ENCODE measurements at regions not wholly inside any gene's neighbourhood (a gene's known extent, or its start where the extent isn't known, plus 50 kb on each side); places are given as distances from the start of the nearest gene placed in this dataset.

GRCh38 chr17:37840576-37840975 lies 83.6 kb upstream of the TBC1D3K start:
- Histone ChIP-seq H3K36me3 (ENCODE audit: control insufficient read depth, insufficient read depth, low read length) (no peaks in the 10 kb centered on the region), H3K4me1 (ENCODE audit: control insufficient read depth, insufficient read depth, low read length) (no peaks in the 10 kb centered on the region), H3K4me3 (ENCODE audit: low read depth, low read length) (no peak overlapping the region), H3K9me3 (ENCODE audit: control insufficient read depth, insufficient read depth, low read length) (no peaks in the 10 kb centered on the region), H3K9ac (ENCODE audit: low read depth, low read length) (no peak overlapping the region), H3K27ac (ENCODE audit: low read depth, low read length) (no peak overlapping the region), H3K27me3 (ENCODE audit: control insufficient read depth, insufficient read depth, low read length) (no peaks in the 10 kb centered on the region)

GRCh38 chr17:37839196-37839978 lies 84.8 kb upstream of the TBC1D3K start:
- H3K27ac ChIP-seq (ENCODE audit: low read depth, low read length), result no peak overlapping the region
- no peaks in the 10 kb centered on the region for H3K9me3 ChIP-seq (ENCODE audit: control insufficient read depth, insufficient read depth, low read length)
- no peak overlapping the region for H3K9ac ChIP-seq (ENCODE audit: low read depth, low read length)
- H3K4me3 ChIP-seq (ENCODE audit: low read depth, low read length), result no peak overlapping the region
- no peaks in the 10 kb centered on the region for H3K36me3 ChIP-seq (ENCODE audit: control insufficient read depth, insufficient read depth, low read length)
- peaks cover 3% of the 10 kb centered on the region; the same call in 1 of the 2 replicates for H3K27me3 ChIP-seq (ENCODE audit: control insufficient read depth, insufficient read depth, low read length)
- H3K4me1 ChIP-seq (ENCODE audit: control insufficient read depth, insufficient read depth, low read length), result no peaks in the 10 kb centered on the region

GRCh38 chr17:37838276-37838675 lies 85.9 kb upstream of the TBC1D3K start:
- H3K4me3 ChIP-seq (ENCODE audit: low read depth, low read length), result no peak overlapping the region
- H3K27ac ChIP-seq (ENCODE audit: low read depth, low read length), result no peak overlapping the region
- H3K27me3 ChIP-seq (ENCODE audit: control insufficient read depth, insufficient read depth, low read length), result peaks cover 3% of the 10 kb centered on the region; the same call in 1 of the 2 replicates
- H3K4me1 ChIP-seq (ENCODE audit: control insufficient read depth, insufficient read depth, low read length), result no peaks in the 10 kb centered on the region
- no peak overlapping the region for H3K9ac ChIP-seq (ENCODE audit: low read depth, low read length)
- H3K36me3 ChIP-seq (ENCODE audit: control insufficient read depth, insufficient read depth, low read length), result no peaks in the 10 kb centered on the region
- H3K9me3 ChIP-seq (ENCODE audit: control insufficient read depth, insufficient read depth, low read length), result no peaks in the 10 kb centered on the region

GRCh38 chr17:37836593-37836992 lies 87.6 kb upstream of the TBC1D3K start:
- Histone ChIP-seq H3K4me1 (ENCODE audit: control insufficient read depth, insufficient read depth, low read length) (no peaks in the 10 kb centered on the region), H3K27me3 (ENCODE audit: control insufficient read depth, insufficient read depth, low read length) (peaks cover 3% of the 10 kb centered on the region; the same call in 1 of the 2 replicates), H3K9me3 (ENCODE audit: control insufficient read depth, insufficient read depth, low read length) (no peaks in the 10 kb centered on the region)

GRCh38 chr17:37834168-37834567 lies 89.3 kb upstream of the HNF1B start:
- Histone ChIP-seq H3K9ac (ENCODE audit: low read depth, low read length) (no peak overlapping the region), H3K27me3 (ENCODE audit: control insufficient read depth, insufficient read depth, low read length) (peaks cover 3% of the 10 kb centered on the region; the same call in 1 of the 2 replicates), H3K36me3 (ENCODE audit: control insufficient read depth, insufficient read depth, low read length) (no peaks in the 10 kb centered on the region), H3K4me3 (ENCODE audit: low read depth, low read length) (no peak overlapping the region), H3K4me1 (ENCODE audit: control insufficient read depth, insufficient read depth, low read length) (peaks cover 11% of the 10 kb centered on the region), H3K27ac (ENCODE audit: low read depth, low read length) (no peak overlapping the region), H3K9me3 (ENCODE audit: control insufficient read depth, insufficient read depth, low read length) (no peaks in the 10 kb centered on the region)

More at GRCh38 chr17:37836593-37836992, 87.6 kb upstream of the TBC1D3K start:
- H3K36me3 ChIP-seq (ENCODE audit: control insufficient read depth, insufficient read depth, low read length), result no peaks in the 10 kb centered on the region
- H3K9ac ChIP-seq (ENCODE audit: low read depth, low read length), result no peak overlapping the region
- no peak overlapping the region for H3K27ac ChIP-seq (ENCODE audit: low read depth, low read length)
- no peak overlapping the region for H3K4me3 ChIP-seq (ENCODE audit: low read depth, low read length)

DNA sequence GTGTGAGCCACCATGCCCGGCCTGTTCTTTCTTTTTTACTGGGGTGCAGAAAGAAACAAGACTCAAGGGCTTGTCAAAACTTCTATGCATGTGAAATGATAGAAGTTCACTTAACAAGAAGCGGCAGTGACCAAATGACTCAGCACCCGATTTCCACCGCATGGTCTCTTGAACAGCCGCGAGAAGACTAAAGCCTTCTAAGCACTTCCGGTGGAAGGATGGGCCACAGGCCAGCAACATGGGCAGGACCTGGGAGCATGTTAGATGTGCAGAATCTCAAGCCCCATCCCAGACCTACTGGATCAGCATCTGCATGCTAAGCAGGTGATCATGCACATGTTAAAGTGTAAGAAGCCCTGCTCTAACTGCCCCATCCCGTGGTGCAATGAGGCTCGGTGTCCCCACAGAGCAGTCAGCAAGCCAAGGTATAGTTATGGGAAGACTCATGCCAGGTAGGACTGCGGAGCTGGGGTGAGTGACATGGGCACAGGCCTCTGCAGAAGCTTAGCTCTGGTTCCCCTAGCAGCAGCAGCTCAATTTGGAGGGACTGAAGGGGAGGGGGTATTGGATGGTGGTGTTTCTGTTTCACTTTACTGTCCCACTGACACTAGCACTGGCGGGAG lies 88.5 kb upstream of the HNF1B start:
- Histone ChIP-seq H3K4me3 (ENCODE audit: low read depth, low read length) (no peak overlapping the region), H3K4me1 (ENCODE audit: control insufficient read depth, insufficient read depth, low read length) (peaks cover 17% of the 10 kb centered on the region), H3K27ac (ENCODE audit: low read depth, low read length) (no peak overlapping the region), H3K9me3 (ENCODE audit: control insufficient read depth, insufficient read depth, low read length) (no peaks in the 10 kb centered on the region), H3K27me3 (ENCODE audit: control insufficient read depth, insufficient read depth, low read length) (peaks cover 3% of the 10 kb centered on the region; the same call in 1 of the 2 replicates), H3K9ac (ENCODE audit: low read depth, low read length) (no peak overlapping the region), H3K36me3 (ENCODE audit: control insufficient read depth, insufficient read depth, low read length) (no peaks in the 10 kb centered on the region)

DNA sequence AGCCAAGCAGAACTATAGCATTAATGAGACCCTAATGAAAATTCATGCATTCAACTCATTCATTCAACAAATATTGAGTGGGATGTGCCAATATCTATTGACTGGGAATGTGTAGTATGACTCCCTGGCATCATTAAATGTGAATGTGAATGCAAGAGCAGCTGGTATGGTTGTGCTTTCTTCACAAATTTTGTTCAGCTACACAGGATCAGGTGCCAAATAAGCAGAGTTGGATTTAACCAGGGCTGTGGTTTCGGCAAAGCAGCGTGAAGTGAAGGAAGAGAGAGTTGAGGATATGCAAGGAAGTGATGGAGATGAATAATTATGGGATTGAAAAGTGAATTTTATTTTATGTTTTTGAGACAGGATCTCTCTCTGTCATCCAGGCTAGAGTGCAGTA lies 87.1 kb upstream of the HNF1B start:
- no peak overlapping the region for H3K27ac ChIP-seq (ENCODE audit: low read depth, low read length)

GRCh38 chr17:37831492-37831891 lies 86.6 kb upstream of the HNF1B start:
- peaks cover 3% of the 10 kb centered on the region; the same call in 1 of the 2 replicates for H3K27me3 ChIP-seq (ENCODE audit: control insufficient read depth, insufficient read depth, low read length)
- H3K36me3 ChIP-seq (ENCODE audit: control insufficient read depth, insufficient read depth, low read length), result no peaks in the 10 kb centered on the region
- H3K4me3 ChIP-seq (ENCODE audit: low read depth, low read length), result no peak overlapping the region
- peaks cover 19% of the 10 kb centered on the region for H3K4me1 ChIP-seq (ENCODE audit: control insufficient read depth, insufficient read depth, low read length)
- H3K27ac ChIP-seq (ENCODE audit: low read depth, low read length), result no peak overlapping the region
- H3K9ac ChIP-seq (ENCODE audit: low read depth, low read length), result no peak overlapping the region
- H3K9me3 ChIP-seq (ENCODE audit: control insufficient read depth, insufficient read depth, low read length), result no peaks in the 10 kb centered on the region

More for the DNA sequence above, 87.1 kb upstream of the HNF1B start:
- H3K9ac ChIP-seq (ENCODE audit: low read depth, low read length), result no peak overlapping the region
- peaks cover 19% of the 10 kb centered on the region for H3K4me1 ChIP-seq (ENCODE audit: control insufficient read depth, insufficient read depth, low read length)
- H3K9me3 ChIP-seq (ENCODE audit: control insufficient read depth, insufficient read depth, low read length), result no peaks in the 10 kb centered on the region
- no peak overlapping the region for H3K4me3 ChIP-seq (ENCODE audit: low read depth, low read length)
- H3K27me3 ChIP-seq (ENCODE audit: control insufficient read depth, insufficient read depth, low read length), result peaks cover 3% of the 10 kb centered on the region; the same call in 1 of the 2 replicates
- no peaks in the 10 kb centered on the region for H3K36me3 ChIP-seq (ENCODE audit: control insufficient read depth, insufficient read depth, low read length)

GRCh38 chr17:37830151-37830993 lies 85.5 kb upstream of the HNF1B start:
- H3K9me3 ChIP-seq (ENCODE audit: control insufficient read depth, insufficient read depth, low read length), result no peaks in the 10 kb centered on the region
- peaks cover 3% of the 10 kb centered on the region; the same call in 1 of the 2 replicates for H3K27me3 ChIP-seq (ENCODE audit: control insufficient read depth, insufficient read depth, low read length)
- peaks cover 19% of the 10 kb centered on the region for H3K4me1 ChIP-seq (ENCODE audit: control insufficient read depth, insufficient read depth, low read length)
- H3K4me3 ChIP-seq (ENCODE audit: low read depth, low read length), result no peak overlapping the region
- H3K36me3 ChIP-seq (ENCODE audit: control insufficient read depth, insufficient read depth, low read length), result no peaks in the 10 kb centered on the region
- peak overlapping the region; percentile 53 for H3K27ac ChIP-seq (ENCODE audit: low read depth, low read length)
- no peak overlapping the region for H3K9ac ChIP-seq (ENCODE audit: low read depth, low read length)

GRCh38 chr17:37829592-37830123 lies 84.8 kb upstream of the HNF1B start:
- no peak overlapping the region for H3K9ac ChIP-seq (ENCODE audit: low read depth, low read length)
- peak overlapping the region; percentile 53 for H3K27ac ChIP-seq (ENCODE audit: low read depth, low read length)
- H3K27me3 ChIP-seq (ENCODE audit: control insufficient read depth, insufficient read depth, low read length), result no peaks in the 10 kb centered on the region
- no peaks in the 10 kb centered on the region for H3K36me3 ChIP-seq (ENCODE audit: control insufficient read depth, insufficient read depth, low read length)
- H3K9me3 ChIP-seq (ENCODE audit: control insufficient read depth, insufficient read depth, low read length), result no peaks in the 10 kb centered on the region
- H3K4me1 ChIP-seq (ENCODE audit: control insufficient read depth, insufficient read depth, low read length), result peaks cover 19% of the 10 kb centered on the region
- H3K4me3 ChIP-seq (ENCODE audit: low read depth, low read length), result no peak overlapping the region

Measured in HUES48 (cell line).